ENCODE measurements at regions not wholly inside any gene's neighbourhood (a gene's known extent, or its start where the extent isn't known, plus 50 kb on each side); places are given as distances from the start of the nearest gene placed in this dataset.

GRCh38 chr7:115582956-115583355 is 447.6 kb downstream of the TFEC start:
- WGBS: 53% methylated on average over 1 of the region's 1 CpG
- Histone ChIP-seq H3K4me1 (peaks cover 0 to 5% (median 2%) of the 10 kb centered on the region in 4 donors), H3K27ac (replicated peaks in 1 of 4) (no peak overlapping the region), H3K36me3 (no peaks in the 10 kb centered on the region), H3K4me3 (no peak overlapping the region), H3K9me3 (no peaks in the 10 kb centered on the region), H3K27me3 (no peaks in the 10 kb centered on the region)
- intact Hi-C loops (cut with DNase I): no loop called here
- TF ChIP-seq, protein P1, sequence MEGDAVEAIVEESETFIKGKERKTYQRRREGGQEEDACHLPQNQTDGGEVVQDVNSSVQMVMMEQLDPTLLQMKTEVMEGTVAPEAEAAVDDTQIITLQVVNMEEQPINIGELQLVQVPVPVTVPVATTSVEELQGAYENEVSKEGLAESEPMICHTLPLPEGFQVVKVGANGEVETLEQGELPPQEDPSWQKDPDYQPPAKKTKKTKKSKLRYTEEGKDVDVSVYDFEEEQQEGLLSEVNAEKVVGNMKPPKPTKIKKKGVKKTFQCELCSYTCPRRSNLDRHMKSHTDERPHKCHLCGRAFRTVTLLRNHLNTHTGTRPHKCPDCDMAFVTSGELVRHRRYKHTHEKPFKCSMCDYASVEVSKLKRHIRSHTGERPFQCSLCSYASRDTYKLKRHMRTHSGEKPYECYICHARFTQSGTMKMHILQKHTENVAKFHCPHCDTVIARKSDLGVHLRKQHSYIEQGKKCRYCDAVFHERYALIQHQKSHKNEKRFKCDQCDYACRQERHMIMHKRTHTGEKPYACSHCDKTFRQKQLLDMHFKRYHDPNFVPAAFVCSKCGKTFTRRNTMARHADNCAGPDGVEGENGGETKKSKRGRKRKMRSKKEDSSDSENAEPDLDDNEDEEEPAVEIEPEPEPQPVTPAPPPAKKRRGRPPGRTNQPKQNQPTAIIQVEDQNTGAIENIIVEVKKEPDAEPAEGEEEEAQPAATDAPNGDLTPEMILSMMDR (IDR thresholded peaks at IDR 0.05): no peak
- TF ChIP-seq POLR2A (IDR thresholded peaks at IDR 0.05; ENCODE audit: low read depth): no peak
- TF ChIP-seq POLR2AphosphoS5 (IDR thresholded peaks at IDR 0.05): no peak
- TF ChIP-seq EP300 (IDR thresholded peaks at IDR 0.05): no peak
- no peak for DNase-seq (ENCODE audit: extremely low spot score)

- H3K27me3 ChIP-seq: no peaks in the 10 kb centered on the region
- no peaks in the 10 kb centered on the region for H3K9me3 ChIP-seq
- H3K27ac ChIP-seq (replicated peaks in 1 of 4): no peak overlapping the region
- 75% methylated on average over 2 of the region's 2 CpGs for WGBS
- peaks cover 0 to 5% (median 2%) of the 10 kb centered on the region in 4 donors for H3K4me1 ChIP-seq
- no peak for DNase-seq (ENCODE audit: extremely low spot score)
- intact Hi-C loops (cut with DNase I): no loop called here
- H3K36me3 ChIP-seq: no peaks in the 10 kb centered on the region
- TF ChIP-seq EP300 (IDR thresholded peaks at IDR 0.05) (no peak), POLR2AphosphoS5 (IDR thresholded peaks at IDR 0.05) (no peak), POLR2A (IDR thresholded peaks at IDR 0.05; ENCODE audit: low read depth) (no peak)
- TF ChIP-seq, protein P1 (IDR thresholded peaks at IDR 0.05): no peak
- no peak overlapping the region for H3K4me3 ChIP-seq
Observed at GRCh38 chr7:115578576-115578975, 452.0 kb downstream of the TFEC start.

GRCh38 chr7:115574681-115575291 is 455.8 kb downstream of the TFEC start:
- no peak overlapping the region for H3K4me3 ChIP-seq
- 83% methylated on average over 6 of the region's 6 CpGs for WGBS
- H3K4me1 ChIP-seq: no peaks in the 10 kb centered on the region
- no peak for TF ChIP-seq EP300 (IDR thresholded peaks at IDR 0.05)
- no peak for TF ChIP-seq POLR2A (IDR thresholded peaks at IDR 0.05; ENCODE audit: low read depth)
- TF ChIP-seq, protein P1 (IDR thresholded peaks at IDR 0.05): no peak
- no peaks in the 10 kb centered on the region for H3K36me3 ChIP-seq
- H3K9me3 ChIP-seq: no peaks in the 10 kb centered on the region
- no peak for DNase-seq (ENCODE audit: extremely low spot score)
- H3K27ac ChIP-seq (replicated peaks in 1 of 4): no peak overlapping the region
- no peaks in the 10 kb centered on the region for H3K27me3 ChIP-seq
- intact Hi-C loops (cut with DNase I): no loop called here

DNA sequence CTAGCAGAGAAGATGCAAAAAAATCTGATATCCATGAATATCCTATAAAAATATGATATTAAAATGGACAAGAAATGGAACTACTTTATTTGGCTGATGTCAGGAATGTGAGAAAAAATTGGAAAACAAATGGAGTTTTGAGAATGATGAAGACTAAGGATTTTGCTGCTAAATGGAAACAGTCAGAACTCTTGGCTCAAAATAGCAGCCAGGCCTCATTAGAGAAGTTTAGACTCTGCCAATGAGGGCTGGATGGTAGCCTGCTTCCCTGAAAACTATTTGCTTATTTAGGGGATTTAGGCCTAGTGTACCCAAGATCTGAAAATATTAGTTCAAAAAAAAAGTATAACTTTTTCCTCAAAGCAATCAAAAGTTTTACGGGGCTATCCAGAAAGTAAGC is 458.5 kb downstream of the TFEC start:
- Histone ChIP-seq H3K36me3 (no peaks in the 10 kb centered on the region), H3K4me3 (no peak overlapping the region), H3K27me3 (no peaks in the 10 kb centered on the region), H3K27ac (replicated peaks in 1 of 4) (no peak overlapping the region), H3K4me1 (no peaks in the 10 kb centered on the region), H3K9me3 (no peaks in the 10 kb centered on the region)
- intact Hi-C loops (cut with DNase I): no loop called here
- DNase-seq (ENCODE audit: extremely low spot score): no peak
- TF ChIP-seq POLR2A (IDR thresholded peaks at IDR 0.05; ENCODE audit: low read depth): no peak
- TF ChIP-seq, protein P1 (IDR thresholded peaks at IDR 0.05): no peak
- no peak for TF ChIP-seq POLR2AphosphoS5 (IDR thresholded peaks at IDR 0.05)
- TF ChIP-seq EP300 (IDR thresholded peaks at IDR 0.05): no peak
- WGBS: 81% methylated on average over 1 of the region's 1 CpG
